ENCODE measurements at regions not wholly inside any gene's neighbourhood (a gene's known extent, or its start where the extent isn't known, plus 50 kb on each side); places are given as distances from the start of the nearest gene placed in this dataset.

- no peak for DNase-seq
Measured at GRCh38 chr10:20959242-20959641, 62.1 kb upstream of the NEBL start.

- no peak for DNase-seq
Measured at GRCh38 chr10:20958764-20959163, 61.7 kb upstream of the NEBL start.

GRCh38 chr10:20958225-20958624 lies 61.1 kb upstream of the NEBL start:
- DNase-seq = no peak

GRCh38 chr10:20957744-20958143 lies 60.6 kb upstream of the NEBL start:
- DNase-seq = no peak

GRCh38 chr10:20956843-20957242 lies 59.7 kb upstream of the NEBL start:
- no peak for DNase-seq

GRCh38 chr10:20955355-20955893 lies 58.3 kb upstream of the NEBL start:
- DNase-seq = no peak

GRCh38 chr10:20954519-20954918 lies 57.4 kb upstream of the NEBL start:
- no peak for DNase-seq

GRCh38 chr10:20953120-20953519 lies 56.0 kb upstream of the NEBL start:
- no peak for DNase-seq

- DNase-seq = no peak
Measured at GRCh38 chr10:20949967-20950366, 52.9 kb upstream of the NEBL start.

- no peak for DNase-seq
Measured at GRCh38 chr10:20948686-20949327, 51.7 kb upstream of the NEBL start.
